ENCODE measurements at regions not wholly inside any gene's neighbourhood (a gene's known extent, or its start where the extent isn't known, plus 50 kb on each side); places are given as distances from the start of the nearest gene placed in this dataset.

DNA sequence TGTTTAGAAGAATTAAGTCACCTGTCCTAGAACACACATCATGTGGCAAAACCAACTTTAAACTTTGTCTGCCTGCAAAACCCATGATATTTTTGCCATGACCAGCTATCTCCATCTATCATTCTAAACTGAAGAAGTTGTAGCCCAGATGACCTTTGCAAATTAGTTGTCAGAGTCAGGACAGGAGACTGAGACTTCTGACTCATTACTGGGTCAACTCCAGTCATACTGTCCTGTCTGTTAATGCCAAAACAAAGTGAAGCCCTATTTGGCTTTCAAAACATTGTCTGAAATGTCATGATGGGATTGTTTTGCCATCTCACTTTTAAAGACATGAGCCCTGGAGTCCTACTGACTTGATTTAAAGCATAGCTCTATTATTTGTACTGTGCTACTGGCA is 365.7 kb upstream of the CPEB2 start:
- Histone ChIP-seq H3K23ac (ENCODE audit: low read length) (no peak overlapping the region), H3K9ac (ENCODE audit: low read length) (no peak overlapping the region), H2BK120ac (ENCODE audit: insufficient read depth, low read length, poor library complexity) (no peak overlapping the region), H2BK12ac (ENCODE audit: low read length) (no peak overlapping the region), H3K27ac (ENCODE audit: low read depth, low read length) (no peak overlapping the region), H3K14ac (ENCODE audit: low read length) (no peak overlapping the region), H2BK5ac (ENCODE audit: low read depth, low read length, poor library complexity) (no peak overlapping the region), H2AFZ (ENCODE audit: insufficient read depth, low read length, poor library complexity) (no peak overlapping the region), H4K8ac (ENCODE audit: low read depth, low read length) (no peak overlapping the region), H3K4me2 (ENCODE audit: low read length) (no peak overlapping the region), H3K27me3 (ENCODE audit: insufficient read depth, low read length) (no peaks in the 10 kb centered on the region), H3K18ac (ENCODE audit: low read length) (no peak overlapping the region), H2AK5ac (ENCODE audit: low read length) (no peak overlapping the region), H4K91ac (ENCODE audit: low read depth, low read length) (no peak overlapping the region), H3K36me3 (ENCODE audit: control insufficient read depth in 1 of 2, insufficient read depth in 2 of 2, low read length in 2 of 2) (no peaks in the 10 kb centered on the region), H3K4me1 (ENCODE audit: control insufficient read depth in 1 of 2, insufficient read depth in 2 of 2, low read length in 2 of 2) (no peaks in the 10 kb centered on the region), H3K4ac (ENCODE audit: low read depth, low read length) (no peak overlapping the region), H3K9me3 (ENCODE audit: insufficient read depth, low read depth, low read length) (peaks cover 2% of the 10 kb centered on the region), H4K12ac (ENCODE audit: low read depth, low read length) (no peak overlapping the region), H3K4me3 (ENCODE audit: low read depth, low read length) (no peak overlapping the region), H3K79me2 (ENCODE audit: control insufficient read depth, insufficient read depth, low read length, poor library complexity) (no peaks in the 10 kb centered on the region), H3K79me1 (ENCODE audit: low read length) (no peaks in the 10 kb centered on the region)
- DNase-seq: no peak

GRCh38 chr4:14640476-14640875 is 361.8 kb upstream of the CPEB2 start:
- Histone ChIP-seq H3K4me3 (ENCODE audit: low read depth, low read length) (no peak overlapping the region), H3K79me2 (ENCODE audit: control insufficient read depth, insufficient read depth, low read length, poor library complexity) (no peaks in the 10 kb centered on the region), H3K36me3 (ENCODE audit: control insufficient read depth in 1 of 2, insufficient read depth in 2 of 2, low read length in 2 of 2) (no peaks in the 10 kb centered on the region), H3K27ac (ENCODE audit: low read depth, low read length) (no peak overlapping the region), H3K4me2 (ENCODE audit: low read length) (no peak overlapping the region), H4K8ac (ENCODE audit: low read depth, low read length) (no peak overlapping the region), H3K14ac (ENCODE audit: low read length) (no peak overlapping the region), H3K4me1 (ENCODE audit: control insufficient read depth in 1 of 2, insufficient read depth in 2 of 2, low read length in 2 of 2) (no peaks in the 10 kb centered on the region), H4K12ac (ENCODE audit: low read depth, low read length) (no peak overlapping the region), H3K9me3 (ENCODE audit: insufficient read depth, low read depth, low read length) (no peaks in the 10 kb centered on the region), H3K23ac (ENCODE audit: low read length) (no peak overlapping the region), H2AFZ (ENCODE audit: insufficient read depth, low read length, poor library complexity) (no peak overlapping the region), H3K4ac (ENCODE audit: low read depth, low read length) (no peak overlapping the region), H3K9ac (ENCODE audit: low read length) (no peak overlapping the region), H3K18ac (ENCODE audit: low read length) (no peak overlapping the region), H2BK120ac (ENCODE audit: insufficient read depth, low read length, poor library complexity) (no peak overlapping the region), H3K79me1 (ENCODE audit: low read length) (no peaks in the 10 kb centered on the region), H4K91ac (ENCODE audit: low read depth, low read length) (no peak overlapping the region), H3K27me3 (ENCODE audit: insufficient read depth, low read length) (no peaks in the 10 kb centered on the region), H2BK5ac (ENCODE audit: low read depth, low read length, poor library complexity) (no peak overlapping the region), H2AK5ac (ENCODE audit: low read length) (no peak overlapping the region), H2BK12ac (ENCODE audit: low read length) (no peak overlapping the region)
- DNase-seq: no peak
- no CpG with 5 or more reads among the region's 1 CpG for WGBS (ENCODE audit: extremely low coverage, insufficient coverage, insufficient read length)

- Histone ChIP-seq H2BK120ac (ENCODE audit: insufficient read depth, low read length, poor library complexity) (no peak overlapping the region), H3K4me2 (ENCODE audit: low read length) (no peak overlapping the region), H3K18ac (ENCODE audit: low read length) (no peak overlapping the region), H3K79me1 (ENCODE audit: low read length) (no peaks in the 10 kb centered on the region), H4K8ac (ENCODE audit: low read depth, low read length) (no peak overlapping the region), H3K14ac (ENCODE audit: low read length) (no peak overlapping the region), H2BK5ac (ENCODE audit: low read depth, low read length, poor library complexity) (no peak overlapping the region), H2AFZ (ENCODE audit: insufficient read depth, low read length, poor library complexity) (no peak overlapping the region), H3K4me1 (ENCODE audit: control insufficient read depth in 1 of 2, insufficient read depth in 2 of 2, low read length in 2 of 2) (no peaks in the 10 kb centered on the region), H3K36me3 (ENCODE audit: control insufficient read depth in 1 of 2, insufficient read depth in 2 of 2, low read length in 2 of 2) (no peaks in the 10 kb centered on the region), H3K79me2 (ENCODE audit: control insufficient read depth, insufficient read depth, low read length, poor library complexity) (no peaks in the 10 kb centered on the region), H3K4me3 (ENCODE audit: low read depth, low read length) (no peak overlapping the region), H2AK5ac (ENCODE audit: low read length) (no peak overlapping the region), H4K12ac (ENCODE audit: low read depth, low read length) (no peak overlapping the region), H2BK12ac (ENCODE audit: low read length) (no peak overlapping the region), H3K23ac (ENCODE audit: low read length) (no peak overlapping the region), H3K9ac (ENCODE audit: low read length) (no peak overlapping the region), H3K27me3 (ENCODE audit: insufficient read depth, low read length) (no peaks in the 10 kb centered on the region), H3K27ac (ENCODE audit: low read depth, low read length) (no peak overlapping the region), H3K4ac (ENCODE audit: low read depth, low read length) (no peak overlapping the region), H4K91ac (ENCODE audit: low read depth, low read length) (no peak overlapping the region), H3K9me3 (ENCODE audit: insufficient read depth, low read depth, low read length) (no peaks in the 10 kb centered on the region)
- no CpG with 5 or more reads among the region's 2 CpGs for WGBS (ENCODE audit: extremely low coverage, insufficient coverage, insufficient read length)
- DNase-seq: no peak
Measured at GRCh38 chr4:14641871-14642270, 360.4 kb upstream of the CPEB2 start.

GRCh38 chr4:14644580-14645282 is 357.6 kb upstream of the CPEB2 start:
- WGBS (ENCODE audit: extremely low coverage, insufficient coverage, insufficient read length): no CpG with 5 or more reads among the region's 5 CpGs
- Histone ChIP-seq H2AFZ (ENCODE audit: insufficient read depth, low read length, poor library complexity) (no peak overlapping the region), H3K4me3 (ENCODE audit: low read depth, low read length) (no peak overlapping the region)

More at GRCh38 chr4:14644580-14645282, 357.6 kb upstream of the CPEB2 start:
- H2BK120ac ChIP-seq (ENCODE audit: insufficient read depth, low read length, poor library complexity): no peak overlapping the region
- H3K18ac ChIP-seq (ENCODE audit: low read length): no peak overlapping the region
- H3K9me3 ChIP-seq (ENCODE audit: insufficient read depth, low read depth, low read length): no peaks in the 10 kb centered on the region
- no peaks in the 10 kb centered on the region for H3K36me3 ChIP-seq (ENCODE audit: control insufficient read depth in 1 of 2, insufficient read depth in 2 of 2, low read length in 2 of 2)
- no peaks in the 10 kb centered on the region for H3K79me2 ChIP-seq (ENCODE audit: control insufficient read depth, insufficient read depth, low read length, poor library complexity)
- H4K8ac ChIP-seq (ENCODE audit: low read depth, low read length): no peak overlapping the region
- H4K91ac ChIP-seq (ENCODE audit: low read depth, low read length): no peak overlapping the region
- H4K12ac ChIP-seq (ENCODE audit: low read depth, low read length): no peak overlapping the region
- no peak overlapping the region for H3K4me2 ChIP-seq (ENCODE audit: low read length)
- H2BK12ac ChIP-seq (ENCODE audit: low read length): no peak overlapping the region
- no peaks in the 10 kb centered on the region for H3K79me1 ChIP-seq (ENCODE audit: low read length)
- H3K4me1 ChIP-seq (ENCODE audit: control insufficient read depth in 1 of 2, insufficient read depth in 2 of 2, low read length in 2 of 2): no peaks in the 10 kb centered on the region
- H3K14ac ChIP-seq (ENCODE audit: low read length): no peak overlapping the region
- no peak overlapping the region for H3K23ac ChIP-seq (ENCODE audit: low read length)
- no peak overlapping the region for H3K4ac ChIP-seq (ENCODE audit: low read depth, low read length)
- no peak for DNase-seq
- no peak overlapping the region for H2AK5ac ChIP-seq (ENCODE audit: low read length)
- H2BK5ac ChIP-seq (ENCODE audit: low read depth, low read length, poor library complexity): no peak overlapping the region
- H3K27ac ChIP-seq (ENCODE audit: low read depth, low read length): no peak overlapping the region
- H3K9ac ChIP-seq (ENCODE audit: low read length): no peak overlapping the region
- H3K27me3 ChIP-seq (ENCODE audit: insufficient read depth, low read length): no peaks in the 10 kb centered on the region

Measured in trophoblast cell (in vitro differentiated cells and primary cell).